ENCODE measurements at regions not wholly inside any gene's neighbourhood (a gene's known extent, or its start where the extent isn't known, plus 50 kb on each side); places are given as distances from the start of the nearest gene placed in this dataset.
"Not testable (repeated sequence)": the region's sequence is repeated elsewhere in the genome, so short reads cannot be mapped to it uniquely, and the experiment has no call there.

- DNase-seq: no peak
Observed at GRCh38 chr7:106750773-106751172, 89.8 kb upstream of the CCDC71L start.

GRCh38 chr7:106752367-106752766 is 91.4 kb upstream of the CCDC71L start:
- no peak for DNase-seq

- DNase-seq: not testable (repeated sequence)
Observed at GRCh38 chr7:106755024-106755423, 94.1 kb upstream of the CCDC71L start.

GRCh38 chr7:106755641-106756040 is 94.7 kb upstream of the CCDC71L start:
- DNase-seq: no peak

- DNase-seq: no peak
Observed at GRCh38 chr7:106756071-106756470, 95.1 kb upstream of the CCDC71L start.

- DNase-seq: no peak
Observed at GRCh38 chr7:106756884-106757283, 95.9 kb upstream of the CCDC71L start.

- DNase-seq: no peak
Observed at GRCh38 chr7:106757846-106758245, 96.9 kb upstream of the CCDC71L start.

GRCh38 chr7:106762845-106763244 is 101.9 kb upstream of the CCDC71L start:
- not testable (repeated sequence) for DNase-seq

- DNase-seq: no peak
Observed at GRCh38 chr7:106763717-106764116, 101.4 kb upstream of the PIK3CG start.

- no peak for DNase-seq
Observed at GRCh38 chr7:106765727-106766355, 99.2 kb upstream of the PIK3CG start.

GRCh38 chr7:106766551-106766950 is 98.5 kb upstream of the PIK3CG start:
- no peak for DNase-seq

- no peak for DNase-seq
Observed at GRCh38 chr7:106767078-106767477, 98.0 kb upstream of the PIK3CG start.

- no peak for DNase-seq
Observed at GRCh38 chr7:106767498-106768323, 97.4 kb upstream of the PIK3CG start.

- no peak for DNase-seq
Observed at GRCh38 chr7:106768324-106768751, 96.7 kb upstream of the PIK3CG start.

- peak; percentile 84 for DNase-seq
Observed at GRCh38 chr7:106770191-106770590, 94.9 kb upstream of the PIK3CG start.

- DNase-seq: peak; percentile 52
Observed at GRCh38 chr7:106772655-106773108, 92.4 kb upstream of the PIK3CG start.

- no peak for DNase-seq
Observed at GRCh38 chr7:106773228-106773627, 91.9 kb upstream of the PIK3CG start.

- DNase-seq: no peak
Observed at GRCh38 chr7:106773721-106774120, 91.4 kb upstream of the PIK3CG start.

GRCh38 chr7:106774213-106774767 is 90.8 kb upstream of the PIK3CG start:
- DNase-seq: no peak

- no peak for DNase-seq
Observed at GRCh38 chr7:106774768-106775551, 90.1 kb upstream of the PIK3CG start.

GRCh38 chr7:106775552-106775936 is 89.5 kb upstream of the PIK3CG start:
- DNase-seq: peak; percentile 32

- no peak for DNase-seq
Observed at GRCh38 chr7:106775975-106776607, 89.0 kb upstream of the PIK3CG start.

Measured in amniotic stem cell (primary cell).